ENCODE measurements at regions not wholly inside any gene's neighbourhood (a gene's known extent, or its start where the extent isn't known, plus 50 kb on each side); places are given as distances from the start of the nearest gene placed in this dataset.

- intact Hi-C loops (cut with micrococcal nuclease): no loop called here
- H2AFZ ChIP-seq (ENCODE audit: low read depth, low read length, poor library complexity, severe bottlenecking): no peak overlapping the region
- TF ChIP-seq EGR1 (IDR thresholded peaks at IDR 0.05; ENCODE audit: low read depth): no peak
- TF ChIP-seq ZBTB33 (IDR thresholded peaks at IDR 0.05; ENCODE audit: extremely low read depth, insufficient replicate concordance, low read length): no peak
- no peak for TF ChIP-seq ELF1 (IDR thresholded peaks at IDR 0.05; ENCODE audit: borderline replicate concordance, low read depth)
- TF ChIP-seq CEBPB (IDR thresholded peaks at IDR 0.05; ENCODE audit: low read depth): no peak
- no peak for TF ChIP-seq MAX (IDR thresholded peaks at IDR 0.05)
- no peak for TF ChIP-seq REST (IDR thresholded peaks at IDR 0.05; ENCODE audit: low read depth)
- no peak for TF ChIP-seq POLR2A (IDR thresholded peaks at IDR 0.05; ENCODE audit: borderline replicate concordance, extremely low read depth, insufficient read depth, insufficient read length)
- TF ChIP-seq EZH2 (IDR thresholded peaks at IDR 0.05): no peak
- no peak for TF ChIP-seq CBX3 (IDR thresholded peaks at IDR 0.05; ENCODE audit: low read depth)
- TF ChIP-seq ATF3 (IDR thresholded peaks at IDR 0.05): no peak
- no peak for TF ChIP-seq FOSL1 (IDR thresholded peaks at IDR 0.05; ENCODE audit: low read depth)
- ATAC-seq: no peak
- no TSS peak for BruUV-seq (replicated peaks)
- ChIA-PET POLR2A (no interaction called here), CTCF (no interaction called here), RAD21 (ENCODE audit: low non-redundant PET in 1 of 2, low total read pairs in 2 of 2, uncharacterized antibody in 2 of 2, unreplicated experiment in 2 of 2) (no interaction called here)
- H3K79me2 ChIP-seq (ENCODE audit: insufficient read depth, low read length): no peaks in the 10 kb centered on the region
- H3K4me1 ChIP-seq (ENCODE audit: control insufficient read depth in 1 of 2, insufficient read depth in 2 of 2, low read length in 2 of 2): no peaks in the 10 kb centered on the region
- no peaks in the 10 kb centered on the region for H3K27me3 ChIP-seq (ENCODE audit: insufficient read depth, low read length)
- H3K9ac ChIP-seq (ENCODE audit: low read length): no peak overlapping the region
- no peak for DNase-seq (ENCODE audit: low read depth, low spot score)
- no peaks in the 10 kb centered on the region for H3K36me3 ChIP-seq (ENCODE audit: control insufficient read depth in 1 of 2, insufficient read depth in 2 of 2, low read length in 2 of 2)
- H3K27ac ChIP-seq (ENCODE audit: low read depth, low read length): no peak overlapping the region
- no peaks in the 10 kb centered on the region for H3K9me2 ChIP-seq (ENCODE audit: insufficient read depth)
- H3K4me3 ChIP-seq (replicated peaks in 1 of 2; ENCODE audit: low read depth in 1 of 2, low read length in 2 of 2): no peak overlapping the region
- no peaks in the 10 kb centered on the region for H4K20me1 ChIP-seq (ENCODE audit: insufficient read depth)
- no peaks in the 10 kb centered on the region for H3K9me3 ChIP-seq (ENCODE audit: control insufficient read depth in 1 of 2, insufficient read depth in 1 of 2, low read depth in 1 of 2, low read length in 2 of 2)
- no peak overlapping the region for H3K4me2 ChIP-seq (ENCODE audit: low read length)
These were observed 145.6 kb downstream of the TDRD15 start for GRCh38 chr2:21269382-21269781.
